SKM-1 treated with dmso at 0.1 percent for 144 hours (cell line): ENCODE measurements at regions not wholly inside any gene's neighbourhood (a gene's known extent, or its start where the extent isn't known, plus 50 kb on each side); places are given as distances from the start of the nearest gene placed in this dataset.

ENCODE experiments used
- DNase-seq: peaks from one replicate; lab custom pipeline; 2025; ENCODE audit not compliant: unreplicated experiment; lab: John Stamatoyannopoulos, UW

DNA sequence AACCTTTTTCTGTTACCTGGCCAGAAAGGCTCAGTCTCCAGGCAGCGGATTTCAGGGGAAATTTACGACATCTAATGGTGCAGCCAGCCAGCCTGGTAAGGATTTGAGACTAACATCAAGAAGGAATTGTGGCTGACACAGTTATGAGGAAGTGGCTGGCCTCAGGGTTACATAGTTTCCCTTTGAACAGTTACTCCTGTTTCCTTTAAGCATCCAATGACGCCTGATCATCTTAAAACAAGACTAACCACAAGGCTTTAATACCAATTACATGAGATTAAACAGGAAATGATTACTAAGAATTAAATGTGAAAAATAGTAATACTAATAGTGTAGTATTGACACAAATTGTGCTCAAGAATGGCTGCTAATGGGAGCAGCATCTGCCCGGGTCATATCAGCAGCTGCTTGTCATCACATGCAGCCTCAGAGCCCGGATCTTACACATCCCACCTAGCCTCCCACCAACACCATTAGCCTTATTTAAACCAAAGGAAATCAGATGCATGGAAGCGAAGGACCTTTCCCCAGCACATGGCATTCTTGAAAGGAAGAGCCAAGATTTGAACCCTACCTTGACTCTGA lies 431.8 kb downstream of the PMP22 start:
- peak; percentile 31 for DNase-seq

DNA sequence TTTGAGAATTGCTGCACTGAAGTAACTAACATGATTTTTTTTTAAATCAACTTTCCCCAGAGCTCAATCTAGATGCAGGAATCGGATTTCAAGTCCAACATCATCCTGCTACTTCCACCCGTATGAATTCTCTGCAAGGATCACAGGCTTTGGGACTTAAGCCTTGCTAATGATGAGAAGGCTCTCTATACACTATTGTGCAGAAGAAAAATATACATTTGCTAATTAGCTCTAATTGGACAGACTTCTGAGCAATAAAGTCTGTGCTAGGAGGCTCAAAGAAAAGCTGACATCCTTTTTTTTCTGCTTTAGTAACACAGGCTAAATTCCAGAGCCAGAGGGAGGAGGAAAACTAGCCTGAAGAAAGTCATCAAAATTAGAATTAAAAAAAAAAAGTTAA lies 433.6 kb downstream of the PMP22 start:
- DNase-seq: no peak

DNA sequence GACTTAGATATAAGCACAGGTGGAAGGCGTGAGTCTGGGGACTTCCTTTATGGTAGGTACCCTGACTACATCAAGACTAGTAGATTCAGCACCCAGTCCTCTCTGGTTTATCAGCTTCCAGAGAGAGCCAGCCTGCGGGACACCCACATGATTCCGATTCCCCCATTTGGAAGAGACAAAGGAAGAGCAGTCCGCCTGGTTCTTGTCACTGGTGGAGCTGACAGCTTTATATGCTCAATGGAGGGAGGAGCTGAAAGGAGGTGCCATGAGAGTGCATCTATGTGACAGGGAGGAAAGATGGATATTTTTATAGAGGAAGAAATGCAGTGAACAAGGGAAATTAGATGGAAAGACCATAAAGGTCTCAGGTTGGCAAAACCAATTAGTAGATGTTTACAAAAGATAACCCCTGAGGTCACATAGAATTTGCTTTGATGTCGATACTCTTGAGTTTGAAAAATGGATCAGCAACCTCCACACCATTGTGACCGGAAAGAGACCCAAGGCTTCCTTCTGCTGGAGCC lies 437.7 kb downstream of the PMP22 start:
- no peak for DNase-seq

DNA sequence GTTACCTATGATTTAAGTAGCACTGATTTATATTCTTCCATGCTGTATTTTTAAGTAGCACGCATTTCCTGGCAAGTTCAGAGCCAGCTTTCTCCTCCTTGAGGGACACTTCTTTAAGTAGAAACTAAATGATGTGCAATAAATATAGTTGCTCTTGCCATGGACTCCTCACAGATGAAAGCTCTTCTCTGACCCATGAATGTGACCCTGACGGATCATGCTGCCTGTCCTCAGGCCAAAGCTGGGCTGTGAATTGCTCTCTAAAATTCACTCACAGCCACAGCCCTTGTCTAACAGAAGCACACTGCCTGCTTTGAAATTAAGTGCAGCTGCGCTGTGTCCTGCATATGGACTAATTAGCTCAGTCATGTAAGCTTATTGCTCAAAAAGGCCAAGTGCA lies 438.8 kb downstream of the PMP22 start:
- no peak for DNase-seq

DNA sequence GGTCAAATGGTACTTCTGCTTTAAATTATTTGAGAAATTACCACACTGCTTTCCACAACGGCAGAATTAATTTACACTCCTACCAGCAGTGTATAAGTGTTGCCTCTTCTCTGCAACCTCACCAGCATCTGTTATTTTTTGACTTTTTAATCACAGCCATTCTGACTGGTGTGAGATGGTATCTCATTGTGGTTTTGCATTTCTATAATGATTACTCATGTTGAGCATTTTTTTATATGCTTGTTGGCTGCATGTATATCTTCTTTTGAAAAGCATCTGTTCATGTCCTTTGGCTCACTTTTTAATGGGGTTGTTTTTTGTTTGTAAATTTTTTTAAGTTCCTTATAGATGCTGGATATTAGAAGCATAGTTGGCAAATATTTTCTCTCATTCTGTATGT lies 446.7 kb downstream of the PMP22 start:
- DNase-seq: no peak

DNA sequence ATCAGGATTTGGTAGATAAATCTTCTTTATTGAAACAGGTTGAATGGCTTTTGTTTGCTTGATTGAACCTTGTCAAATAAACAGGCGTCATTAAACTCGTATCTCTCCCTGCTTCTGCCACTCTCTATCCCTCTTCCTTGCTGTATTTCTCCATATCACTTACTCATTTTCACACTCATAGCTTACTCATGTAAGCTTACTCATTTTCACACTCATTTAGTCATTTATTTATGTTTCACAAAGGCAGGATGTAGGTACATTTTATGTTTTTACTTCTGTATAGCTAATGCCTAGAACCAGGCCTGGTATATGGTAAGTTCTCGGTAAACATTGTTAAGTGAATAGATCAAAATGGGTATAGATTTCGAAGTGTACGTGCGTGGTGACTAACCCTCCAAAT lies 450.0 kb downstream of the PMP22 start:
- no peak for DNase-seq

DNA sequence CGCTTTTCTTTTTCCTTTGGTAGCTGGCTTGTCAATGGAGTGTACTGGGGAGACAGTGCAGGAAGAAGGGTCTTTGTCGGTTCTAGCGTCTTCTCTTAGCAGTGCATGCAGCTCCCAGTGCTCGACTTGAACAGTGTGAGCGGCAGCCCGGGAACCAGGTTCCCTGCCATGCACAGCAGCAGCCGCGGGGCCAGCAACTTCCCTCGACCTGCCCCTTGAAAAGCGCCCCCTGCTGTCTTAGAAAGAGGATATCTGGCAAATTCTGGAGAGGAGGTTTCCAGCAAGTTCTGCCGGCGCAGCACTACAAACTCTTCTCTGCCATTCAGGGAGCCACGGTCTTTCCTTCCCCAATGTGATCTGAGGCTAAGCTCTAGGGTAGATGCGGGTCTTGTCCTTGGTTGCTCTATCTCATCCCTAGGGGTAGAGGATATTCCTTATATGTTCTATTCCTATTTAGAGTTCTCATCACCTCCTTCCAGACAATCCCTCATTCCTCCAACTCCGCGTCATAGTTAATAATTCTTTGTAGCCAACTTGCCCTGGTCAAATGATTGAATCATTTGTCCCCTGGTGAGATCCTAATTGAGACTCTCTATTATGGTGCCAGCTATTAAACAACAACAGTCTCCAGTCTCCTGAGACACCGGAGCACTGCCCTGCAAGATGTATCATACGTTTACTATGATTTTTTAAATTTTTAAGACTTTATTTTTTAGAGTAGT lies 451.3 kb downstream of the PMP22 start:
- peak; percentile 37 for DNase-seq

DNA sequence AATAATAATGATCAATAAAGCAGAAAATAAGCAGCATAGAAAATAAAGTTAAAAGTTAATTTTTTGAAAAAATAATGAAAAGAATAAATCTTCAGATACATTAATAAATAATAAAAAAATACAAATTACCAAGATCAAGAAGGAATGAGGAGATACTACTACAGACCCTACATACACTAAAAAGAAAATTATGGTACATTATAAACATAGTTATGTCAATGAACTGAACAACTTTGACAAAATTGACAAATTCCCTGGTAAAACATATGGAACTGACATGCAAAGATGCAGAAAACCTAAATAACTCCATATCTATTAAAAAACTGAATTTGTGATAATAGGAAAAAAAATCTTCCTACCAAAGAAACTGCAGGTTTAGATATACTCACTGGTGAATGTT lies 456.7 kb downstream of the PMP22 start:
- DNase-seq: no peak

DNA sequence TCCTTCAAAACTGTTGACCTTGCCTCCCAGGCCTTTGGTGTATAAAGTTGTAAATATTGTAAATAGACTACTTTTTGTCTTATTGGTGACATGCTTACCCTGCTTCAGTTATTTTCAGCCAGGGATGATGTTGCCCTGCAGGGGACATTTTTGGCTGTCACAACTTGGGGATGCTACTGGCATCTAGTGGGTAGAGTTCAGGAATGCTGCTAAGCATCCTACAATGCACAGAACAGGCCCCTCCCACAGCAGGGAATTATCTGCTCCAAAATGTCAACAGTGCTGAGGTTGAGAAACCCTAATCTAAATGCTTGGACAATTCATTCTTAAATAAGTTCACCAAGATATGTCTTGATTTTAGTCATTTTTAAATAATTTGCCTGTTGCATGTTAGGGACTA lies 459.8 kb downstream of the PMP22 start:
- no peak for DNase-seq

DNA sequence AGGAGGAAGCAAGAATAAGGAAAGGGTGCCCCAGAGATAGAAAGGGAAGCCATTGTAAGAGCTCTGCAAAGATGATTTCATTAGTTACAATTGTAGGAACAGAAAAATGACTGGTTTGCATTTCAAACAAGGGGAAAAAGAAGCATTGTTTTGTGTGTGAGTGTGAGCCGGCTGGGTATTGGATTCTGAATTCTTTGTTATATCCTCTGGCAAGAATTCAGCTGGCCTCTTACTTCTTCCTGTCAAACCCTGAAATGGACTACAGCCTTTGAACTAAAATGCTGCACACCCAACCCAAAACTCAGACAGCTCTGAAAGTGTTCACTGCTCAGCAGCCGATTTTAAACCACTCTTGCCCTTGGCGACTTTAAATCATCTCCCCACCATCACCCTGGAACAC lies 461.3 kb downstream of the PMP22 start:
- no peak for DNase-seq

DNA sequence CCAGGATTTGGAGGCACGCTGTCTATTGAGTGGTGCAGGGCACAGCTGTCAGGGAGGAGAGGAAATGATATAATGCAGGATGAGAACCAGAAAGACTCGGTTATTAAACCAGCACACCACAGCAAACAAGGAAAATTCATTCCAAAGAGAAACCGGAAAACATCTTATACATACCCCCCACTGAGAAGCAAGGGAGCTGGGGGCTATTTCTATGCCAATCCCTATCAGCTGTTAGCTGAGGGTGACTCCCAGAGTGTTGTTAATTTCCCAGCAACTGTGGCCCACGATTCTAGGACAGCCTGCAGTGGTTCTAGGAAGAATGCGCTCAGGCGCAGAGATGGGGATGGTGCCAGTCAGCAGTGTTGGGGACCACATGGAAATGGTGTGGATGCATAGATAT lies 467.3 kb downstream of the PMP22 start:
- no peak for DNase-seq

DNA sequence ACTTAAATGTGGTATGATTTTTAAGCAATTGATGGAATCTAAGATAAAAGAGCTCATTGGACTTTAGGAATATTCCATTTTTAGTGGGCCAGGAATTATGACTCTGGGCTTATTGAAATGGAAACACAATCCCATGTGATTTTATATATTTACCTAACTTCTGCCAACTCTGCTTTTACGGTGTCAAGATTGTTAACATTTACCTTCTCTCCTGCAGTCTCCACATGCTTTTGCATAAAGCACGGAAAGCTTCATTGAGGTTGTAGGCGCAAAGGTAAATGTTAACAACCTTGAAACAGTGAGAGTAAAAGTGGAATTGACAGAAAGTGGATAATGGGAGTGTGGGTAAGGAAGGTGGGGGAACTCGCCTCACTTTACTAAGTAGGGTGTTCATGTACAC lies 468.1 kb downstream of the PMP22 start:
- DNase-seq: no peak

DNA sequence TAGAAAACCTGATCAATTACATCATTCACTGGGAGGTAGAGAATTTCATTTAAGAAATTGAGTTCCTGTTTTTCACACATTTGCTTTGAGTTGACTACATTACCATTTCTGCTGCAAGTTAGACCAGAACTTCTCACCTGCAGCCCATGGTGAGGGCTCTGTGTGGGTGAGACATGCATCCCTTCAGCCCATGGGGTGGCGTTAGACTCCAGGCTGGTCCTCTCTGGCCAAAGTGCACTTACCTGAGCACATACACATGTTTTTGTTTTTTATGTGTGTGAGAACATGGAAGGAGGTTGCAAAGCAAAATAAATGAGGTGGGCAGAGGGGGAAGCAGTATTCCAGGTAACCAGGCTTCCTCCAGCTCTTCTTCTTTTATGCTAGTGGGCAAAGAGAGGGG lies 470.2 kb downstream of the PMP22 start:
- DNase-seq: no peak

DNA sequence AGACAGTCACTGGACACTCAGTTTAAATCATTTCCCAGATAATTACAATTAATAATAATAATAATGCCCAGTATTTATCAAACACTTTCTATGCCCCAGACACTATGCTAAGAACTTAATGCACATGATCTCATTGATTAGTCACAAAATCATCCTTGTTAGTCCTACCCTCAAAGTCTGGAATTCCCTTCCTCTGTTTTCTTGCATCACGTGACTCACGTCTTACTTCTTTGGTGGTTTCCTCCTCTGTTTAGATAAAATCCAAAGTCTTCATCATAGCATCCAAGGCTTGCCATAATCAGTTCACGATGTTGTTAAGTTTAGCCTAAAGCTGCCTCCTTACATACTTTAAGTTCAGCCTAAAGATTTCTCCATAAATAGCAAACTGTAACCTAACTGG lies 471.9 kb downstream of the PMP22 start:
- DNase-seq: no peak

DNA sequence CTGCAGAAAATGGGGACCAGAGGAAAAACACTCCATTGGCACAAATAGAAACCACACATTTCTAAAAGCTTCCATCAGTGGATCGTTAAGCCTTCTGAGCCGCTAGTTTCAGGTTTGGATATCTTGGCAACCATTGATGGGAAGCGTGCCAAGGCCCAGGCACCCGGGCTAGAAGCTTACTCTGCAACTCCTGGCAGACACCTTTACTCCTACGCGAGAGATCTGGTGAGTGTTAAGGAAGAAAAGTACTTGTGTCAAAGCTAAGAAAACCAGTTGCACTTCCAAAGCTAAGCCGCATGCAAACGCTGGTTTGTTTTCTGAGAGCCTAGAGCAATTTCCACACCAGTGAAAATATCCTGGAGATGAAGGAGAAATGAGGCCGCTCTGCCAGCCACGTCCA lies 472.4 kb downstream of the PMP22 start:
- no peak for DNase-seq

DNA sequence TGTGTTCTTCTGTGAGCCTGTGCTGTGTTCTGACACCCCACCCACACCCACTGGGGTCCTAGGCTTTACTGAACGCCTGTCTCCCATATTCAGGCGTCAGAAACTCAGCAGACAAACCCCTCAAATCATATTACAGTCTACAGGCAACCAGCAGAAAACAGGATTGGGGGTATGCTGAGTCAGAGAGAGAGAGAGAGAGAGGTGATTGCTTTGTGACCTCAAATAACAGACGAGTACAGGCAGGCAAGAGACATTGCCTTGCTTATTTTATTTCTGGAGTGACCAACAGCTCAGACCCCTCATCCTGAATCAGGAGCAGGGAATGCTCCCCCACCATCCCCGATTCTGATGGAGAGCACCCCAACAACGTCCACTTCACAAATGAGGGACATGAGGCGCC lies 473.9 kb downstream of the PMP22 start:
- no peak for DNase-seq

DNA sequence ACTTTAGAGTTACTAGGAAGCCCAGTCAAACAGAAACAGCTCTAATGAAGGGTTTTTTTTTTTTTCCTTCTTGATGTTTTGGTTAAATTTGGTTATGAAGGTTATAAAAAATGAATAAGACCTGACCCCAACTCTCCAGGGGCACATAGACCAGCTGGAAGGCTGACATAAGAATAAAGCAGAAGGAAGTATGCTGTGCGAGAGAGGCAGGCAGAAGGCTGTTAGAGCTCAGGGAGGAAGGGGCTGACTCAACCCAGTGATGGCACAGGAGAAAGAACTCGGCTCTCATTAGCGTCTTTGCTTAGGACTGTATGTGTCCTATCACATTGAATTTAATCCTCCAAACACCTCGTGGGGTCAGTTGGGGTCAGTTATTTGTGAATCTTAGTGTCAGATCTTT lies 474.6 kb downstream of the PMP22 start:
- peak; percentile 13 for DNase-seq

DNA sequence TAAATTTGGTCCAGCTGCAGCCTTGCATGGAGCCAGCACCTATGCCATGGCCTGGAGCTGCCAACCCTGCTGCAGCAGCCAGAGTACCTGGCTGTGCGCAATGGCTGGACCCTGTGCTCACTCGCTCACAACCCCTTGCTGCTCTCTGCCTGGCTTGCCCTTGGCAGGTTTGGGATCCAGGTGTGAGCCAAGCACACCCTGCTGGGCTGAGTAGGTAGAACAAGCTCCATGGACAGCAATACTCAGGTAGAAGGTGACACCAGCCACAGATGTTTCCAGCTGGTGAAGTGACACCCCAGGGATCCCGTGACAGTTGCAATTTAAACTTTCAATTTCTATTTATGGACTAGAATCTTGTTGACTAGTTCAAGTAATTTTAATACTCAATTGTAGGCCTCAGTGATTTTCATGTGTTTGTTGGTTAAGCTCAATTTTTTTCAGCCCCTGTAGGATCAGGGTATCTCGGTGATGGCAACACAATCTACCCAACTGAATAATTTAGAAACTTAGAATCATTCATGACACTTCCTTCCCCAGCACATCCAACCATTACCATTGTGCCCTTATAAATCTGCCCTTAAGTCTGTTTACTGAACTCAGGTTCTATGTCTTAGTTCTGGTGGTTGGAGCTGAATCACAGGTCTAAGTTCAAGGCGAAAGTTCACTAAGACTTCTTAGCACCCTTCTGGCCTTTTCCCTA lies 480.0 kb downstream of the PMP22 start:
- DNase-seq: no peak

DNA sequence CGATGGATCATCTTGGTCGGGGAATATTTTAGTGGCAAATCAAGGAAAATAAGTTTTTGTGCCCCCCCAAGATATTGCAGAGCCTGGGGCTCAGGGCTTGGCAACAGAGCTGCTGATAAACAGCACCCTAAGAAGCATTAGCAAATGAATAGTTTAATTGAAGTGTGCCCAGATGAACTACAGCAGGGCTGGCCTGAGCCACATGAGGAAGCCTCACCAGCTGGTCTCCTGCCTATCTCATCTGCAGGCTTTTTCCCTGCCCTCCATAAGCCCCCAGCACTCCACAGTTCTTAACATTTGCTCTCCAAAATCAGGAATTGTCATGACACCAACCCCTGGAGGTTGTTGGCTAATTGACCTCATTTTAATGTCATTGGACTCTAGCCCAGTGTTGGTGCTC lies 480.2 kb downstream of the HS3ST3B1 start:
- no peak for DNase-seq

DNA sequence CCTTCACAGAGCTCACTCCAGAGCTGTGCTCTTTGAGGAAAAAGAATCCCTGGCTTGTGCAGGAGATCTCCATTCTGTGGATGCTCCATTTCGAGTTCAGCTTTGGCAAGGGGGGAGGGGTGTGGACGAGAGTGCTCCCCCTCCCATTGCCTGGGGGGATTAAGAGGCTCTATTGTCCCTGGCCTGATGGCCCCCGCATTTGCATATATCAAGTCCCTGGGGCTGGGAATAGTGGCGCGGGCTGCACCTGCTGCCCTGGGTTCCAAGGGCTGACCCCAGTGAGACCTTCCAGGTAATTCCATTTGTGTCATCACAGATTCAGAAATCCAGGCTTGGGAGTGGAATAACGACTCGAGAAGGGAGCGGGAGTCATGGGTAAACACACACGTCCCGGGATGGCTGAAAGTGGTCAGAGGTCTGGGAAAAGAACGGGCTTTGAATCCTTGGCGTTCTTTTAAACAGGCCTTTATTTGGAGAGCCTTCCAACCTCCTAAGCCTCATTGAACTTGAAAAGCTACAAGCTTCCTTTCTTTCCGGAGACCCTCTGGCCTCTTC lies 479.3 kb downstream of the HS3ST3B1 start:
- DNase-seq: no peak

DNA sequence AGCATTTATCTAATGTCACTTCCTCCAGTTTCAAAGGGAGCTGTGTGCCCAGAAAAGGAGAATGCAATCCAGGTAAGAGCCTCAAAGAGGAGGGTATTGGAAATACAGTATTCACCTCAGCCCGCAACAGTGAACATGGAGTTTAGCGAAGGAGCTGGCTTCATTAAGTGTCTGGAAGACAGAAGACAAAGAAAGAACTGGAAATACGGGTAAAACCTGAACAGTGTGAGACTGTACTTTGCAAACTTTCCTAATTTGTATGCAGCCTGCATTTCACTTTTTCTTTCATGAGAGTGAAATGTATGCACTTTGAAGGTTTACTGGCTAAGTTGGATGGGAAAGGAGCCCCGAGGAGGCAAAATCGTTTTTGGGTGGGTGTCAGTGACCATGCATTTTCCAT lies 478.4 kb downstream of the HS3ST3B1 start:
- DNase-seq: no peak

DNA sequence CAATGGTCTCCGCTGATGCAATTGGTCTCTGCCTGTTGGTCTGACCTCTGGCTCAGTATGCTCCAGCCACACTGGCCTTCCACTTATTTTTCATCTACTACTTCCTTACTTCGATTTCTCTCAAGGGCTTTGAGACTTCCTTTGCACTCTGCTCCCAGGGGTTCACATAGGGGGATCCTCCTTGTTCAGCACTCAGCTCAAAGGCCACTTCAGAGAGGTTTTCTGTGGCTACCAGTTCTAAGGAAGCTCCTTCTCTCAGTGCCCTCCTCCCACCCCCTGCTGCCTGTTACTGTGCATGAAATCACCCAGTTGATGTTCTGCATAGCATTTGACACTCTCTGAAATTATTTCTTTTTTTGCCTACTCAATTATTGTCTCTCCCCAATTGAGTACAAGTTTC lies 476.4 kb downstream of the HS3ST3B1 start:
- no peak for DNase-seq
